Neural progenitor cell (in vitro differentiated cells): ENCODE measurements at regions not wholly inside any gene's neighbourhood (a gene's known extent, or its start where the extent isn't known, plus 50 kb on each side); places are given as distances from the start of the nearest gene placed in this dataset.

Source experiments
- DNase-seq: peaks from one replicate; pipeline ENCODE4 v3.0.0-alpha.2; 2016; ENCODE audit warnings: low spot score
- H2AFZ ChIP-seq: fragments of 200-600 bp; sonication (generic); replicated peaks from 2 replicates; pipeline ENCODE4 v1.6.1; 2016; ENCODE audit warnings: antibody characterized with exemption
- H3F3A ChIP-seq: fragments of 200-600 bp; sonication (generic); 2 replicates; pipeline ENCODE4 v1.6.1; 2016; ENCODE audit warnings: antibody characterized with exemption, low read depth
- H3K27ac ChIP-seq: fragments of 200-600 bp; sonication (generic); 2 replicates; pipeline ENCODE4 v1.5.1; 2016; ENCODE audit warnings: mild to moderate bottlenecking
- H3K27me3 ChIP-seq: fragments of 200-600 bp; sonication (generic); 2 replicates; pipeline ENCODE4 v1.6.1; 2016; ENCODE audit warnings: mild to moderate bottlenecking, moderate library complexity
- H3K36me3 ChIP-seq: fragments of 200-600 bp; sonication (generic); 2 replicates; pipeline ENCODE4 v1.5.1; 2016
- H3K4me1 ChIP-seq: fragments of 200-600 bp; sonication (generic); 2 replicates; pipeline ENCODE4 v1.6.1; 2016; ENCODE audit warnings: mixed run types
- H3K4me2 ChIP-seq: fragments of 200-600 bp; sonication (generic); 2 replicates; pipeline ENCODE4 v1.6.1; 2016
- H3K4me3 ChIP-seq: fragments of 200-600 bp; sonication (generic); 2 replicates; pipeline ENCODE4 v1.5.1; 2016
- H3K79me2 ChIP-seq: fragments of 200-600 bp; sonication (generic); 2 replicates; pipeline ENCODE4 v1.6.1; 2016; ENCODE audit warnings: low read depth
- H3K9ac ChIP-seq: fragments of 200-600 bp; sonication (generic); 2 replicates; pipeline ENCODE4 v1.6.1; 2016
- H3K9me3 ChIP-seq: fragments of 200-600 bp; sonication (generic); 2 replicates; pipeline ENCODE4 v1.5.1; 2016; ENCODE audit warnings: low read depth
- H4K20me1 ChIP-seq: fragments of 200-600 bp; sonication (generic); 2 replicates; pipeline ENCODE4 v1.6.1; 2016; ENCODE audit warnings: low read depth
- H3K27ac Mint-ChIP-seq: 3 replicates; pipeline ENCODE4 v1.8.0; 2021; ENCODE audit warnings: mixed read lengths
- H3K27me3 Mint-ChIP-seq: 2 replicates; pipeline ENCODE4 v1.8.0; 2022; ENCODE audit warnings: low read depth, mild to moderate bottlenecking, inconsistent platforms, moderate library complexity, mixed read lengths; ENCODE audit not compliant: insufficient read depth
- H3K36me3 Mint-ChIP-seq: 3 replicates; pipeline ENCODE4 v1.8.0; 2021; ENCODE audit warnings: mixed read lengths
- H3K4me1 Mint-ChIP-seq: 3 replicates; pipeline ENCODE4 v1.8.0; 2021; ENCODE audit warnings: mixed read lengths
- H3K4me3 Mint-ChIP-seq: 3 replicates; pipeline ENCODE4 v1.8.0; 2021; ENCODE audit warnings: mild to moderate bottlenecking, moderate library complexity, mixed read lengths
- H3K9me3 Mint-ChIP-seq: 3 replicates; pipeline ENCODE4 v1.8.0; 2020; ENCODE audit warnings: mixed read lengths
- EZH2 ChIP-seq: fragments of 200-600 bp; sonication (generic); IDR thresholded peaks from 2 replicates; pipeline ENCODE4 v1.6.1; 2017; ENCODE audit warnings: antibody characterized with exemption, mild to moderate bottlenecking, moderate library complexity
- EZH2phosphoT487 ChIP-seq: fragments of 200-600 bp; sonication (generic); IDR thresholded peaks from 2 replicates; pipeline ENCODE4 v1.6.1; 2017; ENCODE audit warnings: antibody characterized with exemption
- TF ChIP-seq, protein P1 (sequence below): fragments of 200-600 bp; sonication (generic); IDR thresholded peaks from 2 replicates; pipeline ENCODE4 v1.5.1; 2017; ENCODE audit warnings: antibody characterized with exemption, mild to moderate bottlenecking

GRCh38 chr11:28518825-28519224 lies 410.6 kb downstream of the METTL15 start:
- Mint-ChIP-seq H3K36me3 (no peaks in the 10 kb centered on the region), H3K9me3 (peaks cover 5% of the 10 kb centered on the region), H3K27ac (peak overlapping the region; percentile 1), H3K27me3 (no peaks in the 10 kb centered on the region), H3K4me1 (peaks cover 12% of the 10 kb centered on the region), H3K4me3 (no peak overlapping the region)
- Histone ChIP-seq H3K27ac (no peak overlapping the region), H3F3A (no peaks in the 10 kb centered on the region), H3K4me2 (no peak overlapping the region), H3K4me3 (no peak overlapping the region), H3K79me2 (no peaks in the 10 kb centered on the region), H3K36me3 (no peaks in the 10 kb centered on the region), H3K4me1 (no peaks in the 10 kb centered on the region), H4K20me1 (no peaks in the 10 kb centered on the region), H3K9ac (no peak overlapping the region), H2AFZ (no peak overlapping the region), H3K27me3 (no peaks in the 10 kb centered on the region), H3K9me3 (no peaks in the 10 kb centered on the region)
- no peak for TF ChIP-seq EZH2
- TF ChIP-seq EZH2phosphoT487 = no peak
- TF ChIP-seq, protein P1, sequence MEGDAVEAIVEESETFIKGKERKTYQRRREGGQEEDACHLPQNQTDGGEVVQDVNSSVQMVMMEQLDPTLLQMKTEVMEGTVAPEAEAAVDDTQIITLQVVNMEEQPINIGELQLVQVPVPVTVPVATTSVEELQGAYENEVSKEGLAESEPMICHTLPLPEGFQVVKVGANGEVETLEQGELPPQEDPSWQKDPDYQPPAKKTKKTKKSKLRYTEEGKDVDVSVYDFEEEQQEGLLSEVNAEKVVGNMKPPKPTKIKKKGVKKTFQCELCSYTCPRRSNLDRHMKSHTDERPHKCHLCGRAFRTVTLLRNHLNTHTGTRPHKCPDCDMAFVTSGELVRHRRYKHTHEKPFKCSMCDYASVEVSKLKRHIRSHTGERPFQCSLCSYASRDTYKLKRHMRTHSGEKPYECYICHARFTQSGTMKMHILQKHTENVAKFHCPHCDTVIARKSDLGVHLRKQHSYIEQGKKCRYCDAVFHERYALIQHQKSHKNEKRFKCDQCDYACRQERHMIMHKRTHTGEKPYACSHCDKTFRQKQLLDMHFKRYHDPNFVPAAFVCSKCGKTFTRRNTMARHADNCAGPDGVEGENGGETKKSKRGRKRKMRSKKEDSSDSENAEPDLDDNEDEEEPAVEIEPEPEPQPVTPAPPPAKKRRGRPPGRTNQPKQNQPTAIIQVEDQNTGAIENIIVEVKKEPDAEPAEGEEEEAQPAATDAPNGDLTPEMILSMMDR = no peak
- no peak for DNase-seq

DNA sequence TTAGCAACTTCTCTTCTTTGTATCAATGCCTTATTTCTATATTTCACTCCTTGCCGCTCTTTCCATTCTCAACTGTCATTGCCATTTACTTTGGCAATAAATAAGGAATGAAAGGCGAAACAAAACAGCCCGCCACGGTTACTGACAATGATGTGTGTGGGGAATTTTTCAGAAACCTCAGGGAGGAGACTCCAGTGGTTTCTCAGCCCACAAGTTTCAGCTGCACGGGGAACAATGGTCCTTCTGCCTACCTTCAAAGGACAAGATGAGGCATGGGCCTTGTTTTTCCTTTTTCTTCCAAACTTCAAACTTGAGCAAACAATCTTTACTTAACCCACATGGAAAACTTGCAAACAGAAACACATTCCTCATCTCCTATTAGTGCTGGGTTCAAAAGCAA lies 409.4 kb downstream of the METTL15 start:
- no peaks in the 10 kb centered on the region for H3K4me1 ChIP-seq
- peaks cover 4% of the 10 kb centered on the region for H3K36me3 Mint-ChIP-seq
- H3K9ac ChIP-seq = no peak overlapping the region
- H3K4me3 Mint-ChIP-seq = no peak overlapping the region
- no peaks in the 10 kb centered on the region for H3K27me3 ChIP-seq
- H3F3A ChIP-seq = no peaks in the 10 kb centered on the region
- no peak overlapping the region for H3K27ac Mint-ChIP-seq
- no peaks in the 10 kb centered on the region for H4K20me1 ChIP-seq
- no peak overlapping the region for H3K4me2 ChIP-seq
- H2AFZ ChIP-seq = no peak overlapping the region
- H3K36me3 ChIP-seq = no peaks in the 10 kb centered on the region
- H3K27me3 Mint-ChIP-seq = peaks cover 4% of the 10 kb centered on the region
- H3K4me1 Mint-ChIP-seq = peaks cover 12% of the 10 kb centered on the region
- TF ChIP-seq, protein P1 = no peak
- TF ChIP-seq EZH2 (no peak), EZH2phosphoT487 (no peak)
- peaks cover 12% of the 10 kb centered on the region for H3K9me3 Mint-ChIP-seq
- no peak for DNase-seq
- H3K79me2 ChIP-seq = no peaks in the 10 kb centered on the region
- no peak overlapping the region for H3K4me3 ChIP-seq
- H3K27ac ChIP-seq = no peak overlapping the region
- no peaks in the 10 kb centered on the region for H3K9me3 ChIP-seq

DNA sequence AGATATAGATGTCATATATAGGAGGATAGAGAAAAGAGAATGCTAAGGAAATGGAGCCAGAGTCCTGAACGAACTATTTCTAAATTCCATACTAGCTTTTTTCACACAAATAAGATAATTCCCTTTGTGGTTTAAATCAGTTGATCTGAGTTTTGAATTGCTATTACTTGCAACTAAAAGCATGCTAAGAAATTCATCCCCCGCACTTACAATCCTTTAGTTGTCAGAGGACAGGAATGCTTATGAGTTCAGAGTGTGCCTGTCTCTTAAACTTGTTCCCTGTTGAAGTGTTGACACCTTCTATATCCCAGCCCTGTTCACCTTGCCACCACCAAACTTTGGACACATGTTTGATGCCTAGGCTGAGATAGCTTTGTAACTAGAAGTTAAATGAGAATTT lies 406.2 kb downstream of the METTL15 start:
- Mint-ChIP-seq H3K27ac (no peak overlapping the region), H3K4me1 (peaks cover 12% of the 10 kb centered on the region), H3K27me3 (peaks cover 4% of the 10 kb centered on the region), H3K36me3 (peaks cover 5% of the 10 kb centered on the region), H3K4me3 (no peak overlapping the region), H3K9me3 (peaks cover 16% of the 10 kb centered on the region)
- Histone ChIP-seq H3K27me3 (no peaks in the 10 kb centered on the region), H3K4me3 (no peak overlapping the region), H3K79me2 (no peaks in the 10 kb centered on the region), H3K9ac (no peak overlapping the region), H4K20me1 (no peaks in the 10 kb centered on the region), H3K9me3 (no peaks in the 10 kb centered on the region), H3K4me2 (no peak overlapping the region), H2AFZ (no peak overlapping the region), H3K27ac (no peak overlapping the region), H3F3A (no peaks in the 10 kb centered on the region), H3K36me3 (no peaks in the 10 kb centered on the region), H3K4me1 (no peaks in the 10 kb centered on the region)
- no peak for DNase-seq
- TF ChIP-seq EZH2 = no peak
- TF ChIP-seq, protein P1 = no peak
- TF ChIP-seq EZH2phosphoT487 = no peak
